ENCODE measurements at regions not wholly inside any gene's neighbourhood (a gene's known extent, or its start where the extent isn't known, plus 50 kb on each side); places are given as distances from the start of the nearest gene placed in this dataset.

DNA sequence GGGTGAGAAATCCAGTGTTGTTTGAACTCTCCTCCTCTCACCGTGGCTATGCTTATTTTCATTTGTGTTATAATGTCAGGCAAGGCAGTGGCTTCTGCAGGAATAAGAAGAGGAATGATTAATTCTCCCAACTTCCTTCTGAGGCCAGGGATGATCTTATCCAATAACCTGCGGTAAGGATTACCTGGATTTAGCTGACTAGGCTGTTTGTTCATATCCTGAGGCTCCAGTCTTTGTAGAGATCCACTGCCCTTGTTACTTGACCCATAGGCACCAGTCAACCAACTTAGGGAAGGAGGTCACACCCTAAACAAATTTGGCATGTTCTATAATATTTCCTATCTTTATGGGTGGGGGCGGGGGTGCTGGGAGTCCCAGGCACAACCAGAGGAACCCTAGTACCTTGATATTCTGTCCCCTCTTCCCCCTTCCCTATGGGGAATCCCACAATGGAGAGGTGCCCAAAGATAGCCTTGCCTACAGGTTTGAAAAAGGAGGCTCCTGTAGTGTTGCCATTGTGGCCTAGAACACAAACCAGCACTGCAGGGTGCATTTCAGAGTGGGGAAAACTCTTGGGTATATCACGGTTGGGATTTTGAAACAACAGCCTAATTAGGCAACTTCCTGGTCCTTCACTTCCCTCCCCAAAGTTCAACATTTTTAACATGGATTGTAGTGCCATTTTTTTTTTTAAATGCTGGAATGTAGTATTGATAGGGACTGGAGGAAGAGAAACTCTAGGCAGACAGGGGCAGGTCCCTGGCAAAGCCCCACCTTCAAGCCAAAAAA lies 977.5 kb upstream of the SPRY2 start:
- TF ChIP-seq, protein P1, sequence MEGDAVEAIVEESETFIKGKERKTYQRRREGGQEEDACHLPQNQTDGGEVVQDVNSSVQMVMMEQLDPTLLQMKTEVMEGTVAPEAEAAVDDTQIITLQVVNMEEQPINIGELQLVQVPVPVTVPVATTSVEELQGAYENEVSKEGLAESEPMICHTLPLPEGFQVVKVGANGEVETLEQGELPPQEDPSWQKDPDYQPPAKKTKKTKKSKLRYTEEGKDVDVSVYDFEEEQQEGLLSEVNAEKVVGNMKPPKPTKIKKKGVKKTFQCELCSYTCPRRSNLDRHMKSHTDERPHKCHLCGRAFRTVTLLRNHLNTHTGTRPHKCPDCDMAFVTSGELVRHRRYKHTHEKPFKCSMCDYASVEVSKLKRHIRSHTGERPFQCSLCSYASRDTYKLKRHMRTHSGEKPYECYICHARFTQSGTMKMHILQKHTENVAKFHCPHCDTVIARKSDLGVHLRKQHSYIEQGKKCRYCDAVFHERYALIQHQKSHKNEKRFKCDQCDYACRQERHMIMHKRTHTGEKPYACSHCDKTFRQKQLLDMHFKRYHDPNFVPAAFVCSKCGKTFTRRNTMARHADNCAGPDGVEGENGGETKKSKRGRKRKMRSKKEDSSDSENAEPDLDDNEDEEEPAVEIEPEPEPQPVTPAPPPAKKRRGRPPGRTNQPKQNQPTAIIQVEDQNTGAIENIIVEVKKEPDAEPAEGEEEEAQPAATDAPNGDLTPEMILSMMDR (conservative IDR thresholded peaks at IDR 0.05; ENCODE audit: low read depth, low read length) = no peak
- no peak for TF ChIP-seq POLR2A (IDR thresholded peaks at IDR 0.05; ENCODE audit: low read depth, low read length)
- TF ChIP-seq NFE2L2 (IDR thresholded peaks at IDR 0.05; ENCODE audit: low read depth, low read length) = no peak
- TF ChIP-seq SMC3 (IDR thresholded peaks at IDR 0.05; ENCODE audit: low read depth, low read length) = no peak
- TF ChIP-seq BHLHE40 (IDR thresholded peaks at IDR 0.05; ENCODE audit: low read depth, low read length) = no peak
- TF ChIP-seq FOS (IDR thresholded peaks at IDR 0.05; ENCODE audit: low read depth, low read length) = no peak
- TF ChIP-seq, protein P2, sequence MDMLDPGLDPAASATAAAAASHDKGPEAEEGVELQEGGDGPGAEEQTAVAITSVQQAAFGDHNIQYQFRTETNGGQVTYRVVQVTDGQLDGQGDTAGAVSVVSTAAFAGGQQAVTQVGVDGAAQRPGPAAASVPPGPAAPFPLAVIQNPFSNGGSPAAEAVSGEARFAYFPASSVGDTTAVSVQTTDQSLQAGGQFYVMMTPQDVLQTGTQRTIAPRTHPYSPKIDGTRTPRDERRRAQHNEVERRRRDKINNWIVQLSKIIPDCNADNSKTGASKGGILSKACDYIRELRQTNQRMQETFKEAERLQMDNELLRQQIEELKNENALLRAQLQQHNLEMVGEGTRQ (IDR thresholded peaks at IDR 0.05; ENCODE audit: low read depth, low read length) = no peak
- TF ChIP-seq, protein P3, sequence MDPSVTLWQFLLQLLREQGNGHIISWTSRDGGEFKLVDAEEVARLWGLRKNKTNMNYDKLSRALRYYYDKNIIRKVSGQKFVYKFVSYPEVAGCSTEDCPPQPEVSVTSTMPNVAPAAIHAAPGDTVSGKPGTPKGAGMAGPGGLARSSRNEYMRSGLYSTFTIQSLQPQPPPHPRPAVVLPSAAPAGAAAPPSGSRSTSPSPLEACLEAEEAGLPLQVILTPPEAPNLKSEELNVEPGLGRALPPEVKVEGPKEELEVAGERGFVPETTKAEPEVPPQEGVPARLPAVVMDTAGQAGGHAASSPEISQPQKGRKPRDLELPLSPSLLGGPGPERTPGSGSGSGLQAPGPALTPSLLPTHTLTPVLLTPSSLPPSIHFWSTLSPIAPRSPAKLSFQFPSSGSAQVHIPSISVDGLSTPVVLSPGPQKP (IDR thresholded peaks at IDR 0.05; ENCODE audit: borderline replicate concordance, low read depth, low read length) = no peak
- no peak for TF ChIP-seq CHD1 (IDR thresholded peaks at IDR 0.05; ENCODE audit: low read depth, low read length)
- TF ChIP-seq RCOR1 (IDR thresholded peaks at IDR 0.05; ENCODE audit: insufficient replicate concordance, low read length) = no peak
- no peak for TF ChIP-seq CEBPB (IDR thresholded peaks at IDR 0.05; ENCODE audit: low read depth, low read length)
- TF ChIP-seq RFX5 (IDR thresholded peaks at IDR 0.05; ENCODE audit: low read depth, low read length) = no peak

Data from IMR-90 (cell line).